ENCODE measurements at regions not wholly inside any gene's neighbourhood (a gene's known extent, or its start where the extent isn't known, plus 50 kb on each side); places are given as distances from the start of the nearest gene placed in this dataset.

DNA sequence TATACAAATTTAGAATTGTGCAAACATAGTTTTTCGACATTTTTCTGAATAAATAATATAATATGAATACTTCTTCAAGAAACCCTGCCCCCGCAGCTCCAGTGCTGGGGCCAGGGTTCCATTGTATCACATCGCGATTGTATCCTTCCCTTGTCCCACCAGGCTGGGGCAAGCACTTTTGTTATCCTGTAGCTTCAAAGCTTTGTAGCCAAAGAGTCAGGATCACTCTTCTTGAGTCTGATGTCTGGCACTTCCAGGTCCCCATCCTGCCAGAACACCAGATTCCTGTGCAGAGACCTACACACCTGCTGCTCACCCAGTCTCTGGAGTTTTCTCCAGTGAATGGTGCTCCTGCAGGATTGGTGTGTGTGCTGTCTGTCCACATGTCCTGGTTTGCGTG lies 186.9 kb downstream of the ASB1 start:
- H3K4me1 ChIP-seq, result no peaks in the 10 kb centered on the region
- no peak overlapping the region for H3K27ac ChIP-seq
- no peak for DNase-seq
- no peak overlapping the region for H3K4me3 ChIP-seq
- no peaks in the 10 kb centered on the region for H3K36me3 ChIP-seq
- intact Hi-C loops (cut with DNase I; ENCODE audit: low total_unique reads), result no loop called here
- WGBS, 5 donors, result 68 to 93% (median 74%) methylated on average over 5 of the region's 5 CpGs
- H3K9me3 ChIP-seq, result peaks cover 0 to 39% (median 35%) of the 10 kb centered on the region in 8 donors
- TF ChIP-seq POLR2A (IDR thresholded peaks at IDR 0.05) (no peak), POLR2AphosphoS5 (IDR thresholded peaks at IDR 0.05) (no peak)
- TF ChIP-seq, protein P1, sequence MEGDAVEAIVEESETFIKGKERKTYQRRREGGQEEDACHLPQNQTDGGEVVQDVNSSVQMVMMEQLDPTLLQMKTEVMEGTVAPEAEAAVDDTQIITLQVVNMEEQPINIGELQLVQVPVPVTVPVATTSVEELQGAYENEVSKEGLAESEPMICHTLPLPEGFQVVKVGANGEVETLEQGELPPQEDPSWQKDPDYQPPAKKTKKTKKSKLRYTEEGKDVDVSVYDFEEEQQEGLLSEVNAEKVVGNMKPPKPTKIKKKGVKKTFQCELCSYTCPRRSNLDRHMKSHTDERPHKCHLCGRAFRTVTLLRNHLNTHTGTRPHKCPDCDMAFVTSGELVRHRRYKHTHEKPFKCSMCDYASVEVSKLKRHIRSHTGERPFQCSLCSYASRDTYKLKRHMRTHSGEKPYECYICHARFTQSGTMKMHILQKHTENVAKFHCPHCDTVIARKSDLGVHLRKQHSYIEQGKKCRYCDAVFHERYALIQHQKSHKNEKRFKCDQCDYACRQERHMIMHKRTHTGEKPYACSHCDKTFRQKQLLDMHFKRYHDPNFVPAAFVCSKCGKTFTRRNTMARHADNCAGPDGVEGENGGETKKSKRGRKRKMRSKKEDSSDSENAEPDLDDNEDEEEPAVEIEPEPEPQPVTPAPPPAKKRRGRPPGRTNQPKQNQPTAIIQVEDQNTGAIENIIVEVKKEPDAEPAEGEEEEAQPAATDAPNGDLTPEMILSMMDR (IDR thresholded peaks at IDR 0.05 in 8 of 11, conservative IDR thresholded peaks at IDR 0.05 in 3 of 11), result no peak
- peaks cover 0 to 11% (median 0%) of the 10 kb centered on the region in 7 donors for H3K27me3 ChIP-seq (replicated peaks in 1 of 7)

DNA sequence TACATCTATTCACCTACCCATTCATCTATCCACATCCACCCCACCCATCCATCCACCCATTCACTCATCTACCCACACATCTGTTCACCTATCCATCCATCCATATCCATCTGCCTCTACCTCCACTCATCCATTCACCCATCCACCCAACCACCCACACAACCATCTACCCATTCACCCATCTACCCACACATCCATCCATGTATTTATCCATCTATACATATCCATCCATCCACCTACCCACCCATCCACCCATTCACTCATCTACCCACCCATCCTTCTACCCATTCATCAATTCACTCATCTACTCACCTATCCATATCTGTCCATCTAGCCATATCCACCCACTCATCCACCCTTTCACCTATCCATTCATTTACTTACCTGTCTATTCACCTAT lies 187.6 kb downstream of the ASB1 start:
- Histone ChIP-seq H3K9me3 (peaks cover 0 to 31% (median 28%) of the 10 kb centered on the region in 8 donors), H3K4me3 (no peak overlapping the region), H3K27ac (no peak overlapping the region), H3K27me3 (replicated peaks in 1 of 7) (peaks cover 0 to 18% (median 0%) of the 10 kb centered on the region in 7 donors), H3K36me3 (no peaks in the 10 kb centered on the region), H3K4me1 (no peaks in the 10 kb centered on the region)
- TF ChIP-seq, protein P1 (IDR thresholded peaks at IDR 0.05 in 8 of 11, conservative IDR thresholded peaks at IDR 0.05 in 3 of 11), result no peak
- no peak for TF ChIP-seq POLR2AphosphoS5 (IDR thresholded peaks at IDR 0.05)
- TF ChIP-seq POLR2A (IDR thresholded peaks at IDR 0.05), result no peak
- intact Hi-C loops (cut with DNase I; ENCODE audit: low total_unique reads), result no loop called here
- DNase-seq, result no peak

DNA sequence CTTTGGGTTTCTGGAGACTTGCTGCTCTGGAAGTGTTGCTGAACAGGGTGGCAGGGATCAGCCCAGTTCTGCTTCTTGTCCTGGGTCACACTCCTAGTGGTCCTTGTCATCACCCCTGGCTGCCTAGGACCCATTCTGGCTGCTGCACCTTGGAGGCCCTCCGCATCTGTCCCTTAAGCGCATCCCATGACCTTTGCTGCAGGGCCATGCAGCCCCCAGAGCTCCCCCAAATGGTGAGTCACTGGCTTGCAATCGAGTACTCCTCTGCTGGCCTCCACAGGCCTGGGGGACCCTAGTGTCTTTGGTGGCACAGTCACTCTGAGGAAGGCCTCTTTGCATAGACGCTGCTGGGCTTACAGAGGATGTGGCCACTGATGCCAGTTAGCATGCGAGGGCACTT lies 188.5 kb downstream of the ASB1 start:
- TF ChIP-seq, protein P1 (IDR thresholded peaks at IDR 0.05 in 8 of 11, conservative IDR thresholded peaks at IDR 0.05 in 3 of 11), result no peak
- TF ChIP-seq POLR2A (IDR thresholded peaks at IDR 0.05) (no peak), POLR2AphosphoS5 (IDR thresholded peaks at IDR 0.05) (no peak)
- Histone ChIP-seq H3K27ac (no peak overlapping the region), H3K4me1 (no peaks in the 10 kb centered on the region), H3K36me3 (no peaks in the 10 kb centered on the region), H3K4me3 (no peak overlapping the region), H3K9me3 (peaks cover 0 to 23% (median 19%) of the 10 kb centered on the region in 8 donors), H3K27me3 (replicated peaks in 1 of 7) (peaks cover 0 to 26% (median 0%) of the 10 kb centered on the region in 7 donors)
- intact Hi-C loops (cut with DNase I; ENCODE audit: low total_unique reads), result no loop called here
- DNase-seq, result peak; percentile 56
- 71 to 94% (median 79%) methylated on average over 4 to 5 of the region's 5 CpGs for WGBS, 5 donors

DNA sequence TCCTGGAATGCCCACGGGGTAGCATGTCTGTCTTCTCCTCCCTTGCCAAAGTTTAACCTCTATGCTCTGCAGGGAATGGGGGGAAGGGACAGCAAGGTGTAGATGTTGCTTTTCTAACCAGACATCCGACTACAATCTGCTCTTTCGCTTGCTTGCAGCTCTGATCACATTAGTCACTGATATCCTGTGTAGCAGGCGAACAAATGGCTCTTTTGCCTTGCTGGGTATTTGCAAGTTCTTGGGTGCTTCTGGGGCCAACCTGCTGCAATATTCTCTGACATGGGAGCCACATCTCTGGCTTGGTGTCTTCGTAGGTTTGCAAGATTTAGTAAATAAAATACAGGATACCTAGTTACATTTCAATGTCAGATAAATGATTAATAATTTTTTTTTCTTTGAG lies 190.0 kb downstream of the ASB1 start:
- Histone ChIP-seq H3K27ac (no peak overlapping the region), H3K4me3 (no peak overlapping the region), H3K9me3 (peaks cover 0 to 11% (median 9%) of the 10 kb centered on the region in 8 donors), H3K27me3 (replicated peaks in 1 of 7) (peaks cover 0 to 32% (median 0%) of the 10 kb centered on the region in 7 donors), H3K4me1 (no peaks in the 10 kb centered on the region), H3K36me3 (no peaks in the 10 kb centered on the region)
- intact Hi-C loops (cut with DNase I; ENCODE audit: low total_unique reads), result no loop called here
- no peak for TF ChIP-seq POLR2A (IDR thresholded peaks at IDR 0.05)
- no peak for TF ChIP-seq POLR2AphosphoS5 (IDR thresholded peaks at IDR 0.05)
- TF ChIP-seq, protein P1 (IDR thresholded peaks at IDR 0.05 in 8 of 11, conservative IDR thresholded peaks at IDR 0.05 in 3 of 11), result no peak
- 60 to 73% (median 69%) methylated on average over 5 of the region's 5 CpGs for WGBS, 5 donors
- DNase-seq, result no peak

Measured in spleen (tissue), 11 donors.